ENCODE measurements at regions not wholly inside any gene's neighbourhood (a gene's known extent, or its start where the extent isn't known, plus 50 kb on each side); places are given as distances from the start of the nearest gene placed in this dataset.

DNA sequence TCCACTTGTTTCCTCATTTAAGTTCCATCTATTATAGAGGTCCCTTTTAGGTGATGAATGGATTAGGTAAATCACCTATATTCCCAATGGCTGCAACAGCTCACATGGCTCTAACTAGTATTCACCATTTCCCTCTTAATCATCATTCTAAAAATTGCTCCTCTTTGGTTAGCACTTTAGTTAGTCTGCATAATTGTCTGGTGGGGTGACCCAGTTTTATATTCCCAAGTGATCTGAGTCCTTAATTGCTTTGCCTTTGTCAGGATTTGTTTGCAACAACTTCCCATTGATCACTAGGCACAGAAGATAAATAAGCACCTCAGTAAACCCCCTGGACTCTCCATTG, 395.2 kb downstream of the RAB38 start:
- peaks cover 8 to 12% of the 10 kb centered on the region in 2 donors for H3K9me3 Mint-ChIP-seq
- no peaks in the 10 kb centered on the region for H3K27me3 Mint-ChIP-seq (ENCODE audit: low read depth in 2 of 2)
- DNase-seq (no peak), ATAC-seq (no peak)
- H3K36me3 Mint-ChIP-seq: no peaks in the 10 kb centered on the region
- no peaks in the 10 kb centered on the region for H3K36me3 ChIP-seq (ENCODE audit: control insufficient read depth, insufficient read depth, low read length)
- H3K9me3 ChIP-seq (ENCODE audit: control insufficient read depth, insufficient read depth, low read length): no peaks in the 10 kb centered on the region
- TF ChIP-seq, protein P1, sequence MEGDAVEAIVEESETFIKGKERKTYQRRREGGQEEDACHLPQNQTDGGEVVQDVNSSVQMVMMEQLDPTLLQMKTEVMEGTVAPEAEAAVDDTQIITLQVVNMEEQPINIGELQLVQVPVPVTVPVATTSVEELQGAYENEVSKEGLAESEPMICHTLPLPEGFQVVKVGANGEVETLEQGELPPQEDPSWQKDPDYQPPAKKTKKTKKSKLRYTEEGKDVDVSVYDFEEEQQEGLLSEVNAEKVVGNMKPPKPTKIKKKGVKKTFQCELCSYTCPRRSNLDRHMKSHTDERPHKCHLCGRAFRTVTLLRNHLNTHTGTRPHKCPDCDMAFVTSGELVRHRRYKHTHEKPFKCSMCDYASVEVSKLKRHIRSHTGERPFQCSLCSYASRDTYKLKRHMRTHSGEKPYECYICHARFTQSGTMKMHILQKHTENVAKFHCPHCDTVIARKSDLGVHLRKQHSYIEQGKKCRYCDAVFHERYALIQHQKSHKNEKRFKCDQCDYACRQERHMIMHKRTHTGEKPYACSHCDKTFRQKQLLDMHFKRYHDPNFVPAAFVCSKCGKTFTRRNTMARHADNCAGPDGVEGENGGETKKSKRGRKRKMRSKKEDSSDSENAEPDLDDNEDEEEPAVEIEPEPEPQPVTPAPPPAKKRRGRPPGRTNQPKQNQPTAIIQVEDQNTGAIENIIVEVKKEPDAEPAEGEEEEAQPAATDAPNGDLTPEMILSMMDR (IDR thresholded peaks at IDR 0.05): no peak
- H3K4me1 ChIP-seq (ENCODE audit: control insufficient read depth, insufficient read depth, low read length): no peaks in the 10 kb centered on the region
- intact Hi-C loops (cut with micrococcal nuclease): no loop called here
- H3K4me3 Mint-ChIP-seq: no peak overlapping the region
- H3K27ac Mint-ChIP-seq: no peak overlapping the region
- H3K4me3 ChIP-seq (ENCODE audit: low read length): no peak overlapping the region
- H3K4me1 Mint-ChIP-seq: no peaks in the 10 kb centered on the region
- no peaks in the 10 kb centered on the region for H3K27me3 ChIP-seq (ENCODE audit: control insufficient read depth, insufficient read depth, low read length)
- H3K27ac ChIP-seq (ENCODE audit: low read length): no peak overlapping the region

DNA sequence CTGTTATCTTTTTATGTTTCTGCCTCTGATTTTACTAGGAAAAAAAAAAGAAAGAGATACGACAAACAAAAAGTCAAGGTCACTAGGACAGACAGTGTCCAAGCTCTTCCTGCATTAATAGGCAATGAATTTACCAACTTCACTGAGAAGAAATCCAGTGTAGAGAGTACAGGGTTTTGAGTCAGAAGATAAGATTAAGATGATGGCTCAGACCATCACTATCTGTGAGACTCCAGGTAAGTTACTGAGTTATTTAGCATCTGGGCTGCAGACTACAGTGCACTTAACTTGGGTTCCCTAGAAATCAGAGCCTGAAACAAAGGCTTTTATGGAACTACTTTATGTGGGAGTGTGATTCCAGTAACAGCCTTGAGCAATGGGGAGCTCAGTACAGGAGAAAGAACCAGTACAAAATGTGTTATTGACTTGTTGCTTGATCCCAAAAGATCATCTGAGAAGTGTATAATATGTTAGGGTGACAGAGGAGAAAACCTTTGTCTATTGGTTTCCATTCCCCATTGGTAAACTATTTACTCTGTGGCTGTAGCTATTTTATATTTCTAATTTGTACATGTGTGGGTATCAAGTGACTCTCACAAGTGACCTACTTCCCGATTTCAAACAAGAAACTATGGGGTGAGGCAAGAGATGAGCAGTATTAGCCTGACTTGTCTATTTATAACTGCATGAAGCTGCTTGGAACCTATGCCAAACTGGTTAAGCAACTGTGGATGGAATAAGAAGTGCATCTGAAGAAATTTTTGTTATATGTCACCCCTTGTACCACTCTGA, 395.8 kb downstream of the RAB38 start:
- Histone ChIP-seq H3K4me3 (ENCODE audit: low read length) (no peak overlapping the region), H3K27me3 (ENCODE audit: control insufficient read depth, insufficient read depth, low read length) (no peaks in the 10 kb centered on the region), H3K36me3 (ENCODE audit: control insufficient read depth, insufficient read depth, low read length) (no peaks in the 10 kb centered on the region), H3K4me1 (ENCODE audit: control insufficient read depth, insufficient read depth, low read length) (no peaks in the 10 kb centered on the region), H3K27ac (ENCODE audit: low read length) (no peak overlapping the region), H3K9me3 (ENCODE audit: control insufficient read depth, insufficient read depth, low read length) (no peaks in the 10 kb centered on the region)
- Mint-ChIP-seq H3K27ac (no peak overlapping the region), H3K9me3 (peaks cover 8 to 12% of the 10 kb centered on the region in 2 donors), H3K27me3 (ENCODE audit: low read depth in 2 of 2) (no peaks in the 10 kb centered on the region), H3K36me3 (no peaks in the 10 kb centered on the region), H3K4me1 (no peaks in the 10 kb centered on the region), H3K4me3 (no peak overlapping the region)
- intact Hi-C loops (cut with micrococcal nuclease): no loop called here
- no peak for DNase-seq
- whole genome bisulfite sequencing (ENCODE audit: insufficient coverage): 41% methylated on average over 2 of the region's 2 CpGs
- TF ChIP-seq, protein P1 (IDR thresholded peaks at IDR 0.05): no peak
- no peak for ATAC-seq

DNA sequence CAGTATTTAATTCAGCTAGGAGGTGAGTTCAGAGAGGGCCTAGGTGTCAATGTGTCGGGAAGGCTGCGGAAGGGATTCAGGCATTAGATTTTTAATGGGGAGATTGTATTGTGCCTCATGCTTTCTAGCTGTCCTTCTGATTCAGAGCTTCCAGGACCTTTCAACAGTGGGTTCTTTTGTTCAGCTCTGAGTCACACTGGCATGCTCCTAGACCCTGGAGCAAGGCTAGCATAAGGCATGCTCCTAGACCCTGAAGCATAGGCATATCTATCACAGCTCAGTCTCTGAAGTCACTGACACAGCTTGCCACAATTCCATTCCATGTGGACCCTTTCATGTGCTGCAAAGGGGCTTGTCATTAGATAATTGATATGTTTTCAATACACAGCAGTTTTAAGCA, 396.9 kb downstream of the RAB38 start:
- ATAC-seq: no peak
- no peaks in the 10 kb centered on the region for H3K9me3 ChIP-seq (ENCODE audit: control insufficient read depth, insufficient read depth, low read length)
- H3K4me3 ChIP-seq (ENCODE audit: low read length): no peak overlapping the region
- Mint-ChIP-seq H3K4me1 (no peaks in the 10 kb centered on the region), H3K27me3 (ENCODE audit: low read depth in 2 of 2) (no peaks in the 10 kb centered on the region), H3K36me3 (no peaks in the 10 kb centered on the region), H3K27ac (no peak overlapping the region), H3K9me3 (peaks cover 8 to 12% of the 10 kb centered on the region in 2 donors), H3K4me3 (no peak overlapping the region)
- no peak overlapping the region for H3K27ac ChIP-seq (ENCODE audit: low read length)
- WGBS (ENCODE audit: insufficient coverage): 93% methylated on average over 2 of the region's 2 CpGs
- DNase-seq: no peak
- TF ChIP-seq, protein P1 (IDR thresholded peaks at IDR 0.05): no peak
- intact Hi-C loops (cut with micrococcal nuclease): no loop called here
- no peaks in the 10 kb centered on the region for H3K36me3 ChIP-seq (ENCODE audit: control insufficient read depth, insufficient read depth, low read length)
- H3K27me3 ChIP-seq (ENCODE audit: control insufficient read depth, insufficient read depth, low read length): no peaks in the 10 kb centered on the region
- H3K4me1 ChIP-seq (ENCODE audit: control insufficient read depth, insufficient read depth, low read length): no peaks in the 10 kb centered on the region

DNA sequence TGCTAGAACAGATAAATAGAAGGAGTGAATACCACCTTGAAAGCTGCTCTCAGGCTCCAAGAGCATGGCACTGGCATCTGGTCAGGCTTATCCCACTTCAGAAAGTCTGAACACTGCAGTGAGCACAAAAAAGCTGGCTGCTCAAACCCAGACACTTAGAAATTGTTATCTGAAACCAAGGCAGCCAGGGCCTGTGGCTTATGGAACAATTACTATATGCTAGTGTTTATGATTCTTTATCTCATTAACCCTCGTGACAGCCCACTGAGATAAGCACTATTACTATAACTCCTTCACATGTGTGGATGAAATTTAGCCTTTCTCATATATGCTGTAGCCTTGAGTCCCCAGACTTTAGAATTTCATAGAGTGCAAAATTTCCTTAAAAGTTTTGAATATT, 400.2 kb downstream of the RAB38 start:
- Mint-ChIP-seq H3K4me1 (no peaks in the 10 kb centered on the region), H3K36me3 (no peaks in the 10 kb centered on the region), H3K9me3 (peaks cover 3 to 6% of the 10 kb centered on the region in 2 donors), H3K4me3 (no peak overlapping the region), H3K27me3 (ENCODE audit: low read depth in 2 of 2) (no peaks in the 10 kb centered on the region), H3K27ac (no peak overlapping the region)
- TF ChIP-seq, protein P1 (IDR thresholded peaks at IDR 0.05): no peak
- Histone ChIP-seq H3K27ac (ENCODE audit: low read length) (no peak overlapping the region), H3K4me1 (ENCODE audit: control insufficient read depth, insufficient read depth, low read length) (no peaks in the 10 kb centered on the region), H3K27me3 (ENCODE audit: control insufficient read depth, insufficient read depth, low read length) (no peaks in the 10 kb centered on the region), H3K36me3 (ENCODE audit: control insufficient read depth, insufficient read depth, low read length) (no peaks in the 10 kb centered on the region), H3K9me3 (ENCODE audit: control insufficient read depth, insufficient read depth, low read length) (no peaks in the 10 kb centered on the region), H3K4me3 (ENCODE audit: low read length) (no peak overlapping the region)
- intact Hi-C loops (cut with micrococcal nuclease): no loop called here
- WGBS (ENCODE audit: insufficient coverage): 83% methylated on average over 1 of the region's 1 CpG
- DNase-seq: no peak
- ATAC-seq: no peak

Data from natural killer cell (primary cell).